BE2C (cell line): ENCODE measurements at regions not wholly inside any gene's neighbourhood (a gene's known extent, or its start where the extent isn't known, plus 50 kb on each side); places are given as distances from the start of the nearest gene placed in this dataset.

ENCODE experiments used
- DNase-seq: peaks from one replicate; pipeline ENCODE4 v3.0.0-alpha.2; 2020
- H3K27me3 ChIP-seq: fragments of 250-450 bp; sonication (Bioruptor Pico); 2 replicates; pipeline ENCODE4 v1.5.1; 2020; ENCODE audit warnings: mild to moderate bottlenecking
- H3K36me3 ChIP-seq: fragments of 250-450 bp; sonication (Bioruptor Pico); 2 replicates; pipeline ENCODE4 v1.5.1; 2020; ENCODE audit warnings: mild to moderate bottlenecking
- H3K4me1 ChIP-seq: fragments of 250-450 bp; sonication (Bioruptor Pico); 2 replicates; pipeline ENCODE4 v1.5.1; 2020
- H3K4me3 ChIP-seq: 2 replicates; pipeline ENCODE4 v1.5.1; 2011; ENCODE audit warnings: low read depth, low read length
- H3K9me3 ChIP-seq: fragments of 250-450 bp; sonication (Bioruptor Pico); 2 replicates; pipeline ENCODE4 v1.5.1; 2020
- CTCF ChIP-seq: IDR thresholded peaks from 2 replicates; pipeline ENCODE4 v1.5.1; 2012; ENCODE audit warnings: mild to moderate bottlenecking, low read depth, low read length

- TF ChIP-seq CTCF = no peak
- H3K27me3 ChIP-seq = no peaks in the 10 kb centered on the region
- no peaks in the 10 kb centered on the region for H3K9me3 ChIP-seq
Observed at GRCh38 chr10:128712661-128713400, 586.6 kb upstream of the MKI67 start.

GRCh38 chr10:128713471-128713870, 587.2 kb upstream of the MKI67 start:
- no peaks in the 10 kb centered on the region for H3K27me3 ChIP-seq
- TF ChIP-seq CTCF = no peak
- H3K4me1 ChIP-seq = no peaks in the 10 kb centered on the region
- H3K36me3 ChIP-seq = no peaks in the 10 kb centered on the region
- H3K4me3 ChIP-seq = no peak overlapping the region
- DNase-seq = no peak
- H3K9me3 ChIP-seq = no peaks in the 10 kb centered on the region

More at GRCh38 chr10:128712661-128713400, 586.6 kb upstream of the MKI67 start:
- H3K4me3 ChIP-seq = no peak overlapping the region
- H3K4me1 ChIP-seq = no peaks in the 10 kb centered on the region
- H3K36me3 ChIP-seq = no peaks in the 10 kb centered on the region
- no peak for DNase-seq

GRCh38 chr10:128713874-128714570, 587.8 kb upstream of the MKI67 start:
- no peak for TF ChIP-seq CTCF
- DNase-seq = no peak

GRCh38 chr10:128714644-128715415, 588.6 kb upstream of the MKI67 start:
- Histone ChIP-seq H3K9me3 (no peaks in the 10 kb centered on the region), H3K4me1 (no peaks in the 10 kb centered on the region), H3K4me3 (no peak overlapping the region), H3K36me3 (no peaks in the 10 kb centered on the region), H3K27me3 (no peaks in the 10 kb centered on the region)
- DNase-seq = no peak
- no peak for TF ChIP-seq CTCF

More at GRCh38 chr10:128713874-128714570, 587.8 kb upstream of the MKI67 start:
- Histone ChIP-seq H3K4me3 (no peak overlapping the region), H3K9me3 (no peaks in the 10 kb centered on the region), H3K36me3 (no peaks in the 10 kb centered on the region), H3K27me3 (no peaks in the 10 kb centered on the region), H3K4me1 (no peaks in the 10 kb centered on the region)

- Histone ChIP-seq H3K36me3 (no peaks in the 10 kb centered on the region), H3K9me3 (no peaks in the 10 kb centered on the region), H3K4me3 (no peak overlapping the region), H3K4me1 (no peaks in the 10 kb centered on the region), H3K27me3 (no peaks in the 10 kb centered on the region)
- TF ChIP-seq CTCF = no peak
- no peak for DNase-seq
Observed at GRCh38 chr10:128716181-128716580, 590.0 kb upstream of the MKI67 start.
